ENCODE measurements at regions not wholly inside any gene's neighbourhood (a gene's known extent, or its start where the extent isn't known, plus 50 kb on each side); places are given as distances from the start of the nearest gene placed in this dataset.

DNA sequence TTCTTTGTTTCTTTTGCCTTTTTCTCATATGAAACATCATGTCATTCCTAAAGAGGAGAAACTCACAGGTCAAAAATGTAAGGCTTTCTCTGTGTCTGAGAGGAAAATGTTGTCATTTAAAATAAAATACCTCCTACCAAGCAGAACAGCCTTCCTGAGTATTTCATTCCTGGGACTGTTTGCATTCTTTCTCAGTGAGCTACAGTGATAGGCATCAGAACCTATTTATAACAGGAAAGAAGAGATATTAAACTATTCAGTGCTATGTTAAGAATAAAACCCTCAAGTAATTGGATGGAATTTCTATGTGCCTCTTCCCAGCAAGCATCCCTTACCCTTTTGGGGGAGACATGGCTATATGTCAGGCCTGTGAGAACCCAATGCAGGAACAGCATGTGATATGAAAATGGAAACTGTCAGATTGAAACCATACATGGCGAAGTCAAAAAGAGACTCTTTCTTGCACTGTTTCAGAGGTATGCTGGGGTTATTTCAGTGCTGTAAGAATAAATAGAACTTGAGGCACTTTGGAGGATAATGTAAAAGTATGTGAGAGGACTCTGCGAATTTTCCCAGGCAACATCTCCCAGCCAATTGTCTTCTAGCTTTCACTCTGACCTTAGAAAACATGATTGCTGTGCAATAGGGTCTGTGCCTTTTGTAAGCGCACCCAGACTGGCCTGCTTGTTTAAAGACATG lies 133.8 kb upstream of the CCN2 start:
- TF ChIP-seq YY1 (IDR thresholded peaks at IDR 0.05; ENCODE audit: low read depth) (no peak), CREB1 (IDR thresholded peaks at IDR 0.05; ENCODE audit: low read depth) (no peak), NFIC (IDR thresholded peaks at IDR 0.05) (no peak), TAF1 (IDR thresholded peaks at IDR 0.05; ENCODE audit: low read depth) (no peak), USF1 (IDR thresholded peaks at IDR 0.05) (no peak), RAD21 (IDR thresholded peaks at IDR 0.05; ENCODE audit: low read depth) (no peak), EP300 (IDR thresholded peaks at IDR 0.05; ENCODE audit: borderline replicate concordance) (peak; percentile 37; the same call in 1 of the 2 replicates), EGR1 (IDR thresholded peaks at IDR 0.05) (no peak), TCF12 (IDR thresholded peaks at IDR 0.05; ENCODE audit: low read depth) (no peak), FOXM1 (IDR thresholded peaks at IDR 0.05; ENCODE audit: borderline replicate concordance, low read depth) (peak; percentile 49; the same call in 1 of the 2 replicates), ZBTB7A (IDR thresholded peaks at IDR 0.05; ENCODE audit: low read depth) (no peak), CEBPB (IDR thresholded peaks at IDR 0.05) (no peak)
- TF ChIP-seq, protein P1, sequence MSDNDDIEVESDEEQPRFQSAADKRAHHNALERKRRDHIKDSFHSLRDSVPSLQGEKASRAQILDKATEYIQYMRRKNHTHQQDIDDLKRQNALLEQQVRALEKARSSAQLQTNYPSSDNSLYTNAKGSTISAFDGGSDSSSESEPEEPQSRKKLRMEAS (IDR thresholded peaks at IDR 0.05), result no peak
- TF ChIP-seq, protein P2, sequence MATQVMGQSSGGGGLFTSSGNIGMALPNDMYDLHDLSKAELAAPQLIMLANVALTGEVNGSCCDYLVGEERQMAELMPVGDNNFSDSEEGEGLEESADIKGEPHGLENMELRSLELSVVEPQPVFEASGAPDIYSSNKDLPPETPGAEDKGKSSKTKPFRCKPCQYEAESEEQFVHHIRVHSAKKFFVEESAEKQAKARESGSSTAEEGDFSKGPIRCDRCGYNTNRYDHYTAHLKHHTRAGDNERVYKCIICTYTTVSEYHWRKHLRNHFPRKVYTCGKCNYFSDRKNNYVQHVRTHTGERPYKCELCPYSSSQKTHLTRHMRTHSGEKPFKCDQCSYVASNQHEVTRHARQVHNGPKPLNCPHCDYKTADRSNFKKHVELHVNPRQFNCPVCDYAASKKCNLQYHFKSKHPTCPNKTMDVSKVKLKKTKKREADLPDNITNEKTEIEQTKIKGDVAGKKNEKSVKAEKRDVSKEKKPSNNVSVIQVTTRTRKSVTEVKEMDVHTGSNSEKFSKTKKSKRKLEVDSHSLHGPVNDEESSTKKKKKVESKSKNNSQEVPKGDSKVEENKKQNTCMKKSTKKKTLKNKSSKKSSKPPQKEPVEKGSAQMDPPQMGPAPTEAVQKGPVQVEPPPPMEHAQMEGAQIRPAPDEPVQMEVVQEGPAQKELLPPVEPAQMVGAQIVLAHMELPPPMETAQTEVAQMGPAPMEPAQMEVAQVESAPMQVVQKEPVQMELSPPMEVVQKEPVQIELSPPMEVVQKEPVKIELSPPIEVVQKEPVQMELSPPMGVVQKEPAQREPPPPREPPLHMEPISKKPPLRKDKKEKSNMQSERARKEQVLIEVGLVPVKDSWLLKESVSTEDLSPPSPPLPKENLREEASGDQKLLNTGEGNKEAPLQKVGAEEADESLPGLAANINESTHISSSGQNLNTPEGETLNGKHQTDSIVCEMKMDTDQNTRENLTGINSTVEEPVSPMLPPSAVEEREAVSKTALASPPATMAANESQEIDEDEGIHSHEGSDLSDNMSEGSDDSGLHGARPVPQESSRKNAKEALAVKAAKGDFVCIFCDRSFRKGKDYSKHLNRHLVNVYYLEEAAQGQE (IDR thresholded peaks at IDR 0.05; ENCODE audit: low read depth), result no peak

All from Ishikawa (cell line).